Activated T-helper 2 cell treated with anti-CD3 and anti-CD28 coated beads, Interferon-gamma antibody, Interleukin-2, Interleukin-4, amounts not matched to agents 10 μg/mL and 5 μg/mL and 100 μg/mL, durations not matched to agents 14 hours and 24 hours and 36 hours (primary cell): ENCODE measurements at regions not wholly inside any gene's neighbourhood (a gene's known extent, or its start where the extent isn't known, plus 50 kb on each side); places are given as distances from the start of the nearest gene placed in this dataset.

Experiments
- DNase-seq: peaks from one replicate; pipeline ENCODE4 v3.0.0; 2021; ENCODE audit warnings: low spot score
- H3K27ac Mint-ChIP-seq: one replicate; pipeline ENCODE4 v1.8.0; 2021; ENCODE audit warnings: mixed read lengths
- H3K27me3 Mint-ChIP-seq: one replicate; pipeline ENCODE4 v1.8.0; 2021; ENCODE audit warnings: low read depth, mixed read lengths
- H3K36me3 Mint-ChIP-seq: one replicate; pipeline ENCODE4 v1.8.0; 2021; ENCODE audit warnings: low read depth, mixed read lengths
- H3K4me1 Mint-ChIP-seq: one replicate; pipeline ENCODE4 v1.8.0; 2021; ENCODE audit warnings: low read depth, mixed read lengths
- H3K4me3 Mint-ChIP-seq: one replicate; pipeline ENCODE4 v1.8.0; 2021; ENCODE audit warnings: low read depth, mild to moderate bottlenecking, moderate library complexity, mixed read lengths
- H3K9me3 Mint-ChIP-seq: one replicate; pipeline ENCODE4 v1.8.0; 2021; ENCODE audit warnings: mixed read lengths
- intact Hi-C: fragments of 100-400 bp; cut with micrococcal nuclease; formaldehyde crosslinking; loops from one replicate; pipeline ENCODE4 v1.15.1; 2023

- no peaks in the 10 kb centered on the region for H3K36me3 Mint-ChIP-seq
- H3K27me3 Mint-ChIP-seq = no peaks in the 10 kb centered on the region
- no peak for DNase-seq
- no peaks in the 10 kb centered on the region for H3K4me1 Mint-ChIP-seq
- H3K27ac Mint-ChIP-seq = no peak overlapping the region
- H3K9me3 Mint-ChIP-seq = peaks cover 19% of the 10 kb centered on the region
- H3K4me3 Mint-ChIP-seq = no peak overlapping the region
- intact Hi-C loops = no loop called here
Measured at GRCh38 chr11:37613031-37613430, 1015.0 kb upstream of the RAG2 start.

DNA sequence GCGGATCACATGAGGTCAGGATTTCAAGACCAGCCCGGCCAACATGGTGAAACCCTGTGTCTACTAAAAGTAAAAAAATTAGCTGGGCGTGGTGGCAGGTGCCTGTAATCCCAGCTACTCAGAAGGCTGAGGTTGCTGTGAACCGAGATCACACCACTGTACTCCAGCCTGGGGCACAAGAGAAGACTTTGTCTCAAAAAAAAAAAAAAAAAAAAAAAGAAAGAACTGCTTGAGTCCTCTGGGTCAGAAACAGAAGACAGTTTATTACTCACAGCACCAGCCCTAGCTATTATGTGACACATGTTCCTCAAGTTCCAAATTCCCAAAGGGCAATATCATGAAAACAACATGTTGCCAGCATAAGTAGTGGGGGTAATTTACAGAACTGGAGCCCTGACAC, 1014.1 kb upstream of the RAG2 start:
- Mint-ChIP-seq H3K9me3 (peaks cover 24% of the 10 kb centered on the region), H3K27ac (no peak overlapping the region), H3K27me3 (no peaks in the 10 kb centered on the region), H3K4me1 (no peaks in the 10 kb centered on the region), H3K36me3 (no peaks in the 10 kb centered on the region), H3K4me3 (no peak overlapping the region)
- no peak for DNase-seq
- intact Hi-C loops = no loop called here

DNA sequence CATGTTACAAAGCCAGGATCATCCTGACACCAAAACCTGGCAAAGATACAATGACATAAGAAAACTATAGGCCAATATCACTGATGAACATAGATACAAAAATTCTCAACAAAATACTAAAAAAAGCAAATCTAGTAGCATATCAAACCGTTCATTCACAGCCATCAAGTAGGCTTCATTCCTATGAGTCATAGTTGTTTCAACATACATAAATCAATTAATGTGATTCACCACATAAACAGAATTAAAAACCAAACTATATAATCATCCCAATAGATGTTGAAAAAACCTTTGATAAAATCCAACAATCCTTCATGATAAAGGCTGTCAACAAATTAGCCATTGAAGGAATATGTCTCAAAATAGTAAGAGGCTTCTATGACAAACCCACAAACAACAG, 1007.2 kb upstream of the RAG2 start:
- no peak overlapping the region for H3K4me3 Mint-ChIP-seq
- H3K27me3 Mint-ChIP-seq = no peaks in the 10 kb centered on the region
- no peaks in the 10 kb centered on the region for H3K4me1 Mint-ChIP-seq
- H3K9me3 Mint-ChIP-seq = peaks cover 49% of the 10 kb centered on the region
- no peaks in the 10 kb centered on the region for H3K36me3 Mint-ChIP-seq
- no peak overlapping the region for H3K27ac Mint-ChIP-seq
- intact Hi-C loops = no loop called here
- DNase-seq = no peak

GRCh38 chr11:37598381-37598780, 1000.3 kb upstream of the RAG2 start:
- intact Hi-C loops = no loop called here
- Mint-ChIP-seq H3K4me3 (no peak overlapping the region), H3K27me3 (no peaks in the 10 kb centered on the region), H3K9me3 (peaks cover 46% of the 10 kb centered on the region), H3K27ac (no peak overlapping the region), H3K4me1 (no peaks in the 10 kb centered on the region), H3K36me3 (no peaks in the 10 kb centered on the region)
- no peak for DNase-seq

GRCh38 chr11:37597776-37598175, 999.7 kb upstream of the RAG2 start:
- intact Hi-C loops = no loop called here
- Mint-ChIP-seq H3K9me3 (peaks cover 46% of the 10 kb centered on the region), H3K27ac (no peak overlapping the region), H3K27me3 (no peaks in the 10 kb centered on the region), H3K4me1 (no peaks in the 10 kb centered on the region), H3K36me3 (no peaks in the 10 kb centered on the region), H3K4me3 (no peak overlapping the region)
- DNase-seq = no peak

DNA sequence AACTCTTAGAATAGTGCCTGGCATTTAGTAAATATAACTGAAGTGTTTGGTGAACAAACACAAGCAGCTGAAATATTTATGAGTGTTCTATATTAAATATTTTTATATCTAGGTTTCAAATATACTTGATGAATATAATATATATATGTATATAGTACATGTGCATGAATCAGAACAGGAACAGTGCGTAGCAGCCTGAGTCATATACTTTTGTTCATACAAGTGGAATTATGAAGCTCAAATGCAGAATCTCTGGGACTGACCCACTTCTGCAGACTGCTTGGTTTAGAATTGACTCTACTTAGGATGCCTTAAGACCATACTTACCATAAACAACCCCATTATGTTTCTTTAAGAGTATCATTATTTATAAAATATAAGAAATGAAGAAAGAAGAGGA, 997.8 kb upstream of the RAG2 start:
- no peak for DNase-seq
- H3K27me3 Mint-ChIP-seq = no peaks in the 10 kb centered on the region
- H3K36me3 Mint-ChIP-seq = no peaks in the 10 kb centered on the region
- no peaks in the 10 kb centered on the region for H3K4me1 Mint-ChIP-seq
- H3K27ac Mint-ChIP-seq = no peak overlapping the region
- no peak overlapping the region for H3K4me3 Mint-ChIP-seq
- intact Hi-C loops = no loop called here
- H3K9me3 Mint-ChIP-seq = peaks cover 34% of the 10 kb centered on the region

DNA sequence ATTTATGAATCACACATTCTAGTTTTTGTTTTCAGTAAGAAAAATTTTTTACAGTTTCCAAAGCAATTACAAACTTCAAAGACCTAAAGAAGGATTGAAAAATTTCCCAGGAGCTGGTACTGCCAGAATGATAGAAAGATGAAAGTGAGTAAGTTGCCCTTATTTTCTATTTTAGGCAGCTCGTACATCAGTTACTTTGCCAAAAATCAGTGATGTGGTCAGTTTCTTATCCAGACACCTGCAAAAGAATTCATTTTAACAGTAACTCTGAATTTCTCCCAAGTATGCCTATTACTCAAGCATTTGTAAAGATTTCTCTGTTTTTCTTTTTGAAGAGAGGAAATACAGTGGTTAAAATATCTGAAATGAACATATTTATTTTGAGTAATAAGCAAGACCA, 976.3 kb upstream of the RAG2 start:
- Mint-ChIP-seq H3K27me3 (no peaks in the 10 kb centered on the region), H3K9me3 (peaks cover 18% of the 10 kb centered on the region), H3K36me3 (no peaks in the 10 kb centered on the region), H3K4me1 (no peaks in the 10 kb centered on the region), H3K4me3 (no peak overlapping the region), H3K27ac (no peak overlapping the region)
- intact Hi-C loops = no loop called here
- no peak for DNase-seq

DNA sequence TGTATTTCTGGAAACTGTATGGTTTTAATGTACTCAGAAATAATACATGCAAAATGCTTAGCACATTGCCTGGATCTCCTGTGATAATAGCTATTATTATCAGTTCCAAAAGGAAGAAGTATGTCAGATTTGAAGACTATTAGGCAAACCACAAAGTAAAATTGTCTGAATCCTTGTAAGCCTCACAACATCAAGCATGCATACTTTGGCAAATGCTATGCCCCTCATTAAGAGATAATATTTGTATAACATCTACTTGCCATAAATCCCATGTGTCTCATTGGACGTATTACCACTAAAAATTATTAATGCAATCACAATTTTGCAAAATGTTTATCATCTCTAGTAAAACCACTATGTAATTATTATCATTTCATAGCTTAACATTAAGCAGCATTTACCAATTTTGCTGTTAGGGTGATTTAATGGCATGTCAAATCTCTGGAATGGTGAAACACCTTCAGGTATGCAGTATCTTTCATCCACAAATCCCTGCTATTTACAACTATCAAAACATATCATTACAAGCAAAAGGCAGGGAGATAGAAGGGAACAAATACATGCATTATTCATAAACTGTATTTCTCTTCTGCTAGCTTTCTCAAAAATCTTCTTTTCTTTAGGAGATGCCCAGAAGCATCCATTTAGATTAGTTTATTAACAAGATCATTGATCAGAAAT, 974.6 kb upstream of the RAG2 start:
- Mint-ChIP-seq H3K4me3 (no peak overlapping the region), H3K9me3 (peaks cover 21% of the 10 kb centered on the region), H3K27me3 (no peaks in the 10 kb centered on the region)

DNA sequence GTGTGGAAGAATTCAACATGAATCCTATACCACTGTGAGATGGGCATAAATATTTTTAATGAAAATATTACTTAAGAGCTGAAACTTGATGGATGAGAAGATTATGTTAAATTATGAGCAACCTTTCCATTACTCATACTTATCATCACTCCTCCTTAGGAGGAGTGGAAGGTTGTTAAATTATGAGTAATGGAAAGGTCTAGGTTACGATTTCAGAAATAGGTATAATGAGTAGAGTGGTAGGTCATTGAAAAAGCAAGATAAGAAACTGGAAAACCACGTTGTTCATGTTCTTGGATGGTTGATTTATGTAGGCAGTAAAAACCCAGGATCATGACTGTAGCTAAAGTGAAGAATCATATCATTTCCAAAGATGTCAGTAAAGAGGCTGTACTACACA, 973.2 kb upstream of the RAG2 start:
- Mint-ChIP-seq H3K27ac (no peak overlapping the region), H3K36me3 (no peaks in the 10 kb centered on the region), H3K4me3 (no peak overlapping the region)

More for the DNA sequence above, 974.6 kb upstream of the RAG2 start:
- no peak for DNase-seq
- no peak overlapping the region for H3K27ac Mint-ChIP-seq
- H3K36me3 Mint-ChIP-seq = no peaks in the 10 kb centered on the region
- intact Hi-C loops = no loop called here
- no peaks in the 10 kb centered on the region for H3K4me1 Mint-ChIP-seq

GRCh38 chr11:37560991-37561390, 963.0 kb upstream of the RAG2 start:
- Mint-ChIP-seq H3K27ac (no peak overlapping the region), H3K27me3 (no peaks in the 10 kb centered on the region)
- no peak for DNase-seq

More for the DNA sequence above, 973.2 kb upstream of the RAG2 start:
- no peaks in the 10 kb centered on the region for H3K4me1 Mint-ChIP-seq
- intact Hi-C loops = no loop called here
- DNase-seq = no peak
- H3K9me3 Mint-ChIP-seq = peaks cover 21% of the 10 kb centered on the region
- no peaks in the 10 kb centered on the region for H3K27me3 Mint-ChIP-seq

GRCh38 chr11:37560346-37560745, 962.3 kb upstream of the RAG2 start:
- no peaks in the 10 kb centered on the region for H3K27me3 Mint-ChIP-seq
- H3K27ac Mint-ChIP-seq = no peak overlapping the region
- intact Hi-C loops = no loop called here
- peaks cover 21% of the 10 kb centered on the region for H3K9me3 Mint-ChIP-seq
- no peaks in the 10 kb centered on the region for H3K36me3 Mint-ChIP-seq
- H3K4me1 Mint-ChIP-seq = no peaks in the 10 kb centered on the region
- no peak overlapping the region for H3K4me3 Mint-ChIP-seq
- no peak for DNase-seq

More at GRCh38 chr11:37560991-37561390, 963.0 kb upstream of the RAG2 start:
- Mint-ChIP-seq H3K9me3 (peaks cover 21% of the 10 kb centered on the region), H3K36me3 (no peaks in the 10 kb centered on the region), H3K4me3 (no peak overlapping the region), H3K4me1 (no peaks in the 10 kb centered on the region)
- intact Hi-C loops = no loop called here

GRCh38 chr11:37558619-37559210, 960.7 kb upstream of the RAG2 start:
- H3K4me3 Mint-ChIP-seq = no peak overlapping the region
- DNase-seq = no peak
- no peaks in the 10 kb centered on the region for H3K27me3 Mint-ChIP-seq
- no peaks in the 10 kb centered on the region for H3K36me3 Mint-ChIP-seq
- intact Hi-C loops = no loop called here
- H3K9me3 Mint-ChIP-seq = peaks cover 11% of the 10 kb centered on the region
- no peak overlapping the region for H3K27ac Mint-ChIP-seq
- no peaks in the 10 kb centered on the region for H3K4me1 Mint-ChIP-seq

DNA sequence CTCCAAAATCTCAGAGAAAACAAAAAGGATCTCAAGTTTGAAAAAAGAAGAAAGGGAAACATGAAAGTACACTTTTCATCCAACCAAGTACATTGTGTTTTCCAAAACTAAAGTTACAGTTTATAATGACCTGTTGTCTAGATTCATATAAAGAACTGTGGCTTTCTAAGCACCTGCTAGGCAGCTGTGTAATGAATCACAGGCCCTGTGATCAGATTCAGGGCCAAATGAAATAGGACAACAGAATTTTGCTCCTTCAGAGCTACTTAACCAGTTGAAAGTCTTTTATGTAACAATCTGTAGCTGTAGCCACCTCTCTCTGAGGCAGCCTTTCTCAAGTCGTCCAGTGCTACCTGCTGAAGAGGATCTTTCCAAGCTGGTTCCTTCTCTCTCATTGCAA, 960.0 kb upstream of the RAG2 start:
- no peak for DNase-seq
- intact Hi-C loops = no loop called here
- H3K27me3 Mint-ChIP-seq = no peaks in the 10 kb centered on the region
- no peaks in the 10 kb centered on the region for H3K36me3 Mint-ChIP-seq
- H3K4me1 Mint-ChIP-seq = no peaks in the 10 kb centered on the region
- no peak overlapping the region for H3K27ac Mint-ChIP-seq
- peaks cover 15% of the 10 kb centered on the region for H3K9me3 Mint-ChIP-seq
- no peak overlapping the region for H3K4me3 Mint-ChIP-seq
